ENCODE measurements at regions not wholly inside any gene's neighbourhood (a gene's known extent, or its start where the extent isn't known, plus 50 kb on each side); places are given as distances from the start of the nearest gene placed in this dataset.

GRCh38 chr9:108108852-108109448, 619.4 kb upstream of the KLF4 start (continued):
- TF ChIP-seq REL (CRISPR knock-in tag; conservative IDR thresholded peaks at IDR 0.05) (no peak), PHF8 (CRISPR knock-in tag; IDR thresholded peaks at IDR 0.05) (no peak), FOXA3 (CRISPR knock-in tag; IDR thresholded peaks at IDR 0.05) (peak; percentile 71), ZNF567 (CRISPR knock-in tag; IDR thresholded peaks at IDR 0.05; ENCODE audit: borderline replicate concordance) (no peak), HNF4A (CRISPR knock-in tag; IDR thresholded peaks at IDR 0.05) (peak; percentile 62), ARNT2 (CRISPR knock-in tag; IDR thresholded peaks at IDR 0.05; ENCODE audit: low read depth) (no peak), NFIB (CRISPR knock-in tag; IDR thresholded peaks at IDR 0.05; ENCODE audit: borderline replicate concordance) (no peak), ARHGAP35 (CRISPR knock-in tag; IDR thresholded peaks at IDR 0.05; ENCODE audit: borderline replicate concordance) (no peak), HNF1B (CRISPR knock-in tag; IDR thresholded peaks at IDR 0.05) (no peak), ZNF768 (CRISPR knock-in tag; IDR thresholded peaks at IDR 0.05) (no peak), ZNF629 (CRISPR knock-in tag; conservative IDR thresholded peaks at IDR 0.05) (peak; percentile 58), MZF1 (CRISPR knock-in tag; IDR thresholded peaks at IDR 0.05; ENCODE audit: borderline replicate concordance) (no peak), ZNF704 (CRISPR knock-in tag; IDR thresholded peaks at IDR 0.05; ENCODE audit: borderline replicate concordance) (no peak), ZNF562 (CRISPR knock-in tag; IDR thresholded peaks at IDR 0.05; ENCODE audit: borderline replicate concordance) (no peak), MIXL1 (CRISPR knock-in tag; IDR thresholded peaks at IDR 0.05) (no peak), FOXP1 (IDR thresholded peaks at IDR 0.05) (no peak), FOXP1 (CRISPR knock-in tag; IDR thresholded peaks at IDR 0.05) (0 out of 2 replicates have a peak, but pooled peaks have one; percentile 27), ZNF30 (CRISPR knock-in tag; IDR thresholded peaks at IDR 0.05) (no peak), ZNF605 (CRISPR knock-in tag; IDR thresholded peaks at IDR 0.05) (no peak)
- TF ChIP-seq, protein P1, sequence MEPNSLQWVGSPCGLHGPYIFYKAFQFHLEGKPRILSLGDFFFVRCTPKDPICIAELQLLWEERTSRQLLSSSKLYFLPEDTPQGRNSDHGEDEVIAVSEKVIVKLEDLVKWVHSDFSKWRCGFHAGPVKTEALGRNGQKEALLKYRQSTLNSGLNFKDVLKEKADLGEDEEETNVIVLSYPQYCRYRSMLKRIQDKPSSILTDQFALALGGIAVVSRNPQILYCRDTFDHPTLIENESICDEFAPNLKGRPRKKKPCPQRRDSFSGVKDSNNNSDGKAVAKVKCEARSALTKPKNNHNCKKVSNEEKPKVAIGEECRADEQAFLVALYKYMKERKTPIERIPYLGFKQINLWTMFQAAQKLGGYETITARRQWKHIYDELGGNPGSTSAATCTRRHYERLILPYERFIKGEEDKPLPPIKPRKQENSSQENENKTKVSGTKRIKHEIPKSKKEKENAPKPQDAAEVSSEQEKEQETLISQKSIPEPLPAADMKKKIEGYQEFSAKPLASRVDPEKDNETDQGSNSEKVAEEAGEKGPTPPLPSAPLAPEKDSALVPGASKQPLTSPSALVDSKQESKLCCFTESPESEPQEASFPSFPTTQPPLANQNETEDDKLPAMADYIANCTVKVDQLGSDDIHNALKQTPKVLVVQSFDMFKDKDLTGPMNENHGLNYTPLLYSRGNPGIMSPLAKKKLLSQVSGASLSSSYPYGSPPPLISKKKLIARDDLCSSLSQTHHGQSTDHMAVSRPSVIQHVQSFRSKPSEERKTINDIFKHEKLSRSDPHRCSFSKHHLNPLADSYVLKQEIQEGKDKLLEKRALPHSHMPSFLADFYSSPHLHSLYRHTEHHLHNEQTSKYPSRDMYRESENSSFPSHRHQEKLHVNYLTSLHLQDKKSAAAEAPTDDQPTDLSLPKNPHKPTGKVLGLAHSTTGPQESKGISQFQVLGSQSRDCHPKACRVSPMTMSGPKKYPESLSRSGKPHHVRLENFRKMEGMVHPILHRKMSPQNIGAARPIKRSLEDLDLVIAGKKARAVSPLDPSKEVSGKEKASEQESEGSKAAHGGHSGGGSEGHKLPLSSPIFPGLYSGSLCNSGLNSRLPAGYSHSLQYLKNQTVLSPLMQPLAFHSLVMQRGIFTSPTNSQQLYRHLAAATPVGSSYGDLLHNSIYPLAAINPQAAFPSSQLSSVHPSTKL (CRISPR knock-in tag; IDR thresholded peaks at IDR 0.05): peak; percentile 29; the same call in 1 of the 2 replicates
- TF ChIP-seq, protein P2, sequence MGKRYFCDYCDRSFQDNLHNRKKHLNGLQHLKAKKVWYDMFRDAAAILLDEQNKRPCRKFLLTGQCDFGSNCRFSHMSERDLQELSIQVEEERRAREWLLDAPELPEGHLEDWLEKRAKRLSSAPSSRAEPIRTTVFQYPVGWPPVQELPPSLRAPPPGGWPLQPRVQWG (CRISPR knock-in tag; IDR thresholded peaks at IDR 0.05; ENCODE audit: borderline replicate concordance, low read depth): no peak
- TF ChIP-seq, protein P3, sequence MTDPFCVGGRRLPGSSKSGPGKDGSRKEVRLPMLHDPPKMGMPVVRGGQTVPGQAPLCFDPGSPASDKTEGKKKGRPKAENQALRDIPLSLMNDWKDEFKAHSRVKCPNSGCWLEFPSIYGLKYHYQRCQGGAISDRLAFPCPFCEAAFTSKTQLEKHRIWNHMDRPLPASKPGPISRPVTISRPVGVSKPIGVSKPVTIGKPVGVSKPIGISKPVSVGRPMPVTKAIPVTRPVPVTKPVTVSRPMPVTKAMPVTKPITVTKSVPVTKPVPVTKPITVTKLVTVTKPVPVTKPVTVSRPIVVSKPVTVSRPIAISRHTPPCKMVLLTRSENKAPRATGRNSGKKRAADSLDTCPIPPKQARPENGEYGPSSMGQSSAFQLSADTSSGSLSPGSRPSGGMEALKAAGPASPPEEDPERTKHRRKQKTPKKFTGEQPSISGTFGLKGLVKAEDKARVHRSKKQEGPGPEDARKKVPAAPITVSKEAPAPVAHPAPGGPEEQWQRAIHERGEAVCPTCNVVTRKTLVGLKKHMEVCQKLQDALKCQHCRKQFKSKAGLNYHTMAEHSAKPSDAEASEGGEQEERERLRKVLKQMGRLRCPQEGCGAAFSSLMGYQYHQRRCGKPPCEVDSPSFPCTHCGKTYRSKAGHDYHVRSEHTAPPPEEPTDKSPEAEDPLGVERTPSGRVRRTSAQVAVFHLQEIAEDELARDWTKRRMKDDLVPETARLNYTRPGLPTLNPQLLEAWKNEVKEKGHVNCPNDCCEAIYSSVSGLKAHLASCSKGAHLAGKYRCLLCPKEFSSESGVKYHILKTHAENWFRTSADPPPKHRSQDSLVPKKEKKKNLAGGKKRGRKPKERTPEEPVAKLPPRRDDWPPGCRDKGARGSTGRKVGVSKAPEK (CRISPR knock-in tag; IDR thresholded peaks at IDR 0.05; ENCODE audit: borderline replicate concordance): no peak

All from HepG2 (cell line).